GM12878 (cell line): ENCODE measurements at regions not wholly inside any gene's neighbourhood (a gene's known extent, or its start where the extent isn't known, plus 50 kb on each side); places are given as distances from the start of the nearest gene placed in this dataset.

ENCODE experiments used
- ATAC-seq: fragments of 200-7000 bp; cut with Tn5 transposase; 3 replicates; pipeline ENCODE4 v1.9.1; 2020; ENCODE audit warnings: mild to moderate bottlenecking, moderate library complexity
- BruUV-seq: library from RNA; stranded (reverse); fragments of 400-500 nt; replicated peaks from 2 replicates; lab custom pipeline; 2021; lab: Mats Ljungman, UMichigan
- CTCF ChIA-PET: fragments of 300-600 bp; sonication (Branson Sonifier 250); formaldehyde crosslinking; extraction: SDS; loops from one replicate; lab custom pipeline; 2021; ENCODE audit warnings: inconsistent platforms; lab: Yijun Ruan, JAX
- POLR2A ChIA-PET: fragments of 350-600 bp; formaldehyde crosslinking; extraction: SDS; loops from one replicate; lab custom pipeline; 2021; ENCODE audit warnings: inconsistent platforms; lab: Charles Lee
- RAD21 ChIA-PET: fragments of 300-600 bp; sonication (Branson Sonifier 250); formaldehyde crosslinking; loops from one replicate; lab custom pipeline; 2023; ENCODE audit warnings: antibody characterized with exemption; ENCODE audit not compliant: unreplicated experiment; lab: Charles Lee
- SMC1A ChIA-PET: fragments of 300-600 bp; sonication (Branson Sonifier 250); formaldehyde crosslinking; loops from one replicate; lab custom pipeline; 2023; ENCODE audit not compliant: unreplicated experiment, uncharacterized antibody; lab: Charles Lee
- DNase-seq: peaks from one replicate; pipeline ENCODE4 v3.0.0-alpha.2; 2011; ENCODE audit warnings: low read depth, low spot score
- FAIRE-seq: peaks from 3 replicates; lab custom pipeline; 2011; peaks lifted over from hg19 to GRCh38; lab: Jason Lieb, UNC
- H2AFZ ChIP-seq: 2 replicates; pipeline ENCODE4 v1.6.0; 2011; ENCODE audit warnings: low read depth, low read length, control low read depth; ENCODE audit not compliant: control insufficient read depth
- H3K27ac ChIP-seq: 2 replicates; pipeline ENCODE4 v1.5.1; 2011; ENCODE audit warnings: control low read depth; ENCODE audit not compliant: control insufficient read depth, insufficient read depth
- H3K27me3 ChIP-seq, 2 experiments: replicated peaks in 1 of 2; 2 replicates each; pipeline versions ENCODE4 v1.6.0 to v1.6.1; 2011; ENCODE audit warnings: low read length in 1 of 2; ENCODE audit not compliant: control insufficient read depth in 2 of 2, insufficient read depth in 2 of 2
- H3K36me3 ChIP-seq, 2 experiments: 2 replicates each; pipeline ENCODE4 v1.5.1; 2011; ENCODE audit warnings: low read length in 1 of 2; ENCODE audit not compliant: control insufficient read depth in 2 of 2, insufficient read depth in 2 of 2
- H3K4me1 ChIP-seq: 2 replicates; pipeline ENCODE4 v1.6.1; 2011; ENCODE audit warnings: mild to moderate bottlenecking, low read length, moderate library complexity, mixed read lengths; ENCODE audit not compliant: control insufficient read depth, insufficient read depth
- H3K4me2 ChIP-seq: 2 replicates; pipeline ENCODE4 v1.6.0; 2011; ENCODE audit warnings: control low read depth; ENCODE audit not compliant: control insufficient read depth, insufficient read depth
- H3K4me3 ChIP-seq: fragments of 200-600 bp; sonication (generic); 2 replicates; pipeline ENCODE4 v1.5.1; 2016
- H3K79me2 ChIP-seq: 2 replicates; pipeline ENCODE4 v1.6.0; 2011; ENCODE audit warnings: low read length; ENCODE audit not compliant: control insufficient read depth, insufficient read depth
- H3K9ac ChIP-seq: 2 replicates; pipeline ENCODE4 v1.8.0; 2011; ENCODE audit warnings: low read length, control low read depth, mixed read lengths; ENCODE audit not compliant: control insufficient read depth, insufficient read depth
- H3K9me3 ChIP-seq: replicated peaks from 3 replicates; pipeline ENCODE4 v1.5.1; 2011; ENCODE audit warnings: mild to moderate bottlenecking, low read length; ENCODE audit not compliant: control insufficient read depth, insufficient read depth
- H4K20me1 ChIP-seq: 2 replicates; pipeline ENCODE4 v1.6.0; 2011; ENCODE audit not compliant: control insufficient read depth, insufficient read depth
- E2F4 ChIP-seq: IDR thresholded peaks from 2 replicates; pipeline ENCODE4 v1.6.1; 2012; ENCODE audit warnings: low read depth, low read length, improper control_type of control experiment
- GABPA ChIP-seq: IDR thresholded peaks from 2 replicates; pipeline ENCODE4 v1.6.1; 2014; ENCODE audit warnings: antibody characterized with exemption, low read depth, mild to moderate bottlenecking, inconsistent platforms
- POLR2AphosphoS5 ChIP-seq: IDR thresholded peaks from 2 replicates; pipeline ENCODE4 v1.6.1; 2011; ENCODE audit warnings: mild to moderate bottlenecking, low read length, inconsistent platforms
- ZNF274 ChIP-seq: IDR thresholded peaks from one replicate; pipeline ENCODE4 v1.8.0; 2011; ENCODE audit not compliant: insufficient read length, insufficient read depth
- WGBS: methylation state at CpG from one replicate; pipeline ENCODE4 v1.1.6; 2016; ENCODE audit warnings: low lambda C conversion rate; ENCODE audit not compliant: insufficient replicate concordance, insufficient coverage; ENCODE audit errors: missing lambda C conversion rate; 5-methylcytosine and 5-hydroxymethylcytosine counted together
- in situ Hi-C: fragments of 300-500 bp; cut with MboI; formaldehyde crosslinking; loops from 9 replicates; pipeline ENCODE4 v1.14.3; 2018; ENCODE audit warnings: mixed read lengths
- intact Hi-C: fragments of 100-400 bp; cut with micrococcal nuclease; formaldehyde crosslinking; loops from one replicate; pipeline ENCODE4 v1.14.2; 2022; ENCODE audit not compliant: unreplicated experiment
- TF ChIP-seq, protein P1 (sequence below), 3 experiments: IDR thresholded peaks in 2 of 3; conservative IDR thresholded peaks in 1 of 3; 2 replicates each; pipeline ENCODE4 v1.5.1; 2011; ENCODE audit warnings: low read depth in 3 of 3, low read length in 3 of 3, mild to moderate bottlenecking in 3 of 3, control low read depth in 2 of 3, moderate library complexity in 2 of 3, inconsistent platforms in 1 of 3, mixed read lengths in 1 of 3; ENCODE audit not compliant: control insufficient read depth in 2 of 3, insufficient read depth in 1 of 3; ENCODE audit errors: extremely low read depth in 1 of 3

- no peak for TF ChIP-seq E2F4
- TF ChIP-seq, protein P1, sequence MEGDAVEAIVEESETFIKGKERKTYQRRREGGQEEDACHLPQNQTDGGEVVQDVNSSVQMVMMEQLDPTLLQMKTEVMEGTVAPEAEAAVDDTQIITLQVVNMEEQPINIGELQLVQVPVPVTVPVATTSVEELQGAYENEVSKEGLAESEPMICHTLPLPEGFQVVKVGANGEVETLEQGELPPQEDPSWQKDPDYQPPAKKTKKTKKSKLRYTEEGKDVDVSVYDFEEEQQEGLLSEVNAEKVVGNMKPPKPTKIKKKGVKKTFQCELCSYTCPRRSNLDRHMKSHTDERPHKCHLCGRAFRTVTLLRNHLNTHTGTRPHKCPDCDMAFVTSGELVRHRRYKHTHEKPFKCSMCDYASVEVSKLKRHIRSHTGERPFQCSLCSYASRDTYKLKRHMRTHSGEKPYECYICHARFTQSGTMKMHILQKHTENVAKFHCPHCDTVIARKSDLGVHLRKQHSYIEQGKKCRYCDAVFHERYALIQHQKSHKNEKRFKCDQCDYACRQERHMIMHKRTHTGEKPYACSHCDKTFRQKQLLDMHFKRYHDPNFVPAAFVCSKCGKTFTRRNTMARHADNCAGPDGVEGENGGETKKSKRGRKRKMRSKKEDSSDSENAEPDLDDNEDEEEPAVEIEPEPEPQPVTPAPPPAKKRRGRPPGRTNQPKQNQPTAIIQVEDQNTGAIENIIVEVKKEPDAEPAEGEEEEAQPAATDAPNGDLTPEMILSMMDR (IDR thresholded peaks at IDR 0.05 in 2 of 3, conservative IDR thresholded peaks at IDR 0.05 in 1 of 3; ENCODE audit: control insufficient read depth in 2 of 3, extremely low read depth in 1 of 3, insufficient read depth in 1 of 3, low read depth in 3 of 3, low read length in 3 of 3): no peak
- TF ChIP-seq, all 136 proteins: peak for 0
Observed at GRCh38 chr7:3201937-3202710, 98.9 kb upstream of the SDK1 start (continued).

GRCh38 chr7:3204526-3204925, 96.5 kb upstream of the SDK1 start:
- in situ Hi-C loops: no loop called here
- no peak overlapping the region for H3K4me3 ChIP-seq
- no peaks in the 10 kb centered on the region for H3K79me2 ChIP-seq
- no peaks in the 10 kb centered on the region for H3K4me1 ChIP-seq
- POLR2A ChIA-PET: no interaction called here
- SMC1A ChIA-PET: no interaction called here
- intact Hi-C loops: loop anchor here (10.0 kb wide), 1 partner anchor 1880 kb away; no protein-coding TSS in a partner anchor
- DNase-seq (no peak), ATAC-seq (no peak), FAIRE-seq (no peak)
- H3K36me3 ChIP-seq: no peaks in the 10 kb centered on the region
- H3K9me3 ChIP-seq: no peaks in the 10 kb centered on the region; the same call in 2 of the 3 replicates
- no peaks in the 10 kb centered on the region for H3K27me3 ChIP-seq
- no peak overlapping the region for H3K27ac ChIP-seq
- TF ChIP-seq GABPA (no peak), POLR2AphosphoS5 (no peak), ZNF274 (no peak)
- 48% methylated on average over 6 of the region's 6 CpGs for WGBS
- no TSS peak for BruUV-seq
- H3K9ac ChIP-seq: no peak overlapping the region
- H4K20me1 ChIP-seq: no peaks in the 10 kb centered on the region
- H3K4me2 ChIP-seq: no peak overlapping the region
- RAD21 ChIA-PET: no interaction called here
- H2AFZ ChIP-seq: no peak overlapping the region
- CTCF ChIA-PET: no interaction called here
